Dedifferentiated amniotic fluid mesenchymal stem cell (primary cell): ENCODE measurements at regions not wholly inside any gene's neighbourhood (a gene's known extent, or its start where the extent isn't known, plus 50 kb on each side); places are given as distances from the start of the nearest gene placed in this dataset.
A peak's percentile ranks its signal among the peaks of the same experiment; 100 is the strongest.
"Not testable (repeated sequence)": the region's sequence is repeated elsewhere in the genome, so short reads cannot be mapped to it uniquely, and the experiment has no call there.

Experiments
- DNase-seq: peaks from one replicate; pipeline ENCODE4 v3.0.0-alpha.2; 2016; ENCODE audit errors: extremely low spot score

DNA sequence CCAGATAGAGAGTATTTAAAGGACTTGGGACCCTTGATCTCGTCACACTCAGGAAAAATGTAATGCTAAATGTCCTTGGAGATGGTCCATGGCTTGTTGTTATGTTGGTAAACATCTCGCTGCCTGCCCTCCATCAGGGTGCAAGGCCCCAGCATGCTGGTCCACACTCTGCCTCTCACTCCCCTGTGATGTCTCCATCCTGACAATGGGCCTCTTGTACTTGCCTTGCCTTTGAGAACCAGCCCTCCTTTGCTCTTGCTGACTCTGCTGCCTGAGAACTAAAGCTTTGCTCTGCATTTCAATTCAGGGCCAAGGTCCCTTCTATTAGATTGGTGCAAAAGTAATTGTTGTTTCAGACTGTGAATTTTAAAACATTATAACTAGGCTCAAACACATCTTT is 131.0 kb upstream of the LMNTD1 start:
- no peak for DNase-seq

GRCh38 chr12:25686351-25686750 is 133.3 kb upstream of the LMNTD1 start:
- no peak for DNase-seq

DNA sequence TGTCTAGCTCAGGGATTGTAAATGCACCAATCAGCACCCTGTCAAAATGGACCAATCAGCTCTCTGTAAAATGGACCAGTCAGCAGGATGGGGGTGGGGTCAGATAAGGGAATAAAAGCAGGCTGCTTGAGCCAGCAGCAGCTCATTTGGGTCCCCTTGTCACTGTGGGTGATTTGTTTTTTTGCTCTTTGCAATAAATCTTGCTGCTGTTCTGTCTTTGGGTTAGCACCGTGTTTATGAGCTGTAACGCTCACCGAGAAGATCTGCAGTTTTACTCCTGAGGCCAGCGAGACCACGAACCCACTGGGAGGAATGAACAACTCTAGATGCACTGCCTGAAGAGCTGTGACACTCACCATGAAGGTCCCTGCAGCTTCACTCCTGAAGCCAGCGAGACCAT is 134.1 kb upstream of the LMNTD1 start:
- DNase-seq: no peak

GRCh38 chr12:25688851-25689250 is 135.8 kb upstream of the LMNTD1 start:
- DNase-seq: not testable (repeated sequence)

DNA sequence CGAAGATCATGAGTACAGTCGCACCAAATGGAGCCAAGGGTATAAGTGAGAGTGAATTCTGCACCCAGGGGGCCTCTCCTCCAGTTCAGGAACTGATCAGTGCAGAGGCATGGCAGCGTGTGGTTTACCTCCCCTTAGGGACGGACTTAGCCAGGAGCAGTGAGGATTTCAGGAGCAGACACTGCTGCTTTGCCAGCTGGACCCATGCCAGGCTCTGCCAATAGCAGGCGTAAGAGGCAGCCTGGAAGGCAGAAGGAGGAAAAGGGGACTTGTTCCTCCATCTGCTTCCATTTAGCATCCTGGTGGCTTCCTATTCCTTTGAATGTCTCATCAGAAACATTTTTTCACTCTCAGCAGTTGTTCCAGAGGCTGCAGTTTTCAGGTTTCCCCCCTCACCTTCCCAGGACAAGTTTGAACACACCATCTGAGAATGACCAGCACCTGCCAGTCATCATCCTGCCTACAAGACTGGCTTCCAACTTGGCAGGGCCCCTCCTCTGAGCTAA is 137.0 kb upstream of the LMNTD1 start:
- no peak for DNase-seq

- DNase-seq: no peak
These were observed 138.1 kb upstream of the LMNTD1 start for GRCh38 chr12:25690996-25691864.

GRCh38 chr12:25691865-25692114 is 138.7 kb upstream of the LMNTD1 start:
- no peak for DNase-seq

DNA sequence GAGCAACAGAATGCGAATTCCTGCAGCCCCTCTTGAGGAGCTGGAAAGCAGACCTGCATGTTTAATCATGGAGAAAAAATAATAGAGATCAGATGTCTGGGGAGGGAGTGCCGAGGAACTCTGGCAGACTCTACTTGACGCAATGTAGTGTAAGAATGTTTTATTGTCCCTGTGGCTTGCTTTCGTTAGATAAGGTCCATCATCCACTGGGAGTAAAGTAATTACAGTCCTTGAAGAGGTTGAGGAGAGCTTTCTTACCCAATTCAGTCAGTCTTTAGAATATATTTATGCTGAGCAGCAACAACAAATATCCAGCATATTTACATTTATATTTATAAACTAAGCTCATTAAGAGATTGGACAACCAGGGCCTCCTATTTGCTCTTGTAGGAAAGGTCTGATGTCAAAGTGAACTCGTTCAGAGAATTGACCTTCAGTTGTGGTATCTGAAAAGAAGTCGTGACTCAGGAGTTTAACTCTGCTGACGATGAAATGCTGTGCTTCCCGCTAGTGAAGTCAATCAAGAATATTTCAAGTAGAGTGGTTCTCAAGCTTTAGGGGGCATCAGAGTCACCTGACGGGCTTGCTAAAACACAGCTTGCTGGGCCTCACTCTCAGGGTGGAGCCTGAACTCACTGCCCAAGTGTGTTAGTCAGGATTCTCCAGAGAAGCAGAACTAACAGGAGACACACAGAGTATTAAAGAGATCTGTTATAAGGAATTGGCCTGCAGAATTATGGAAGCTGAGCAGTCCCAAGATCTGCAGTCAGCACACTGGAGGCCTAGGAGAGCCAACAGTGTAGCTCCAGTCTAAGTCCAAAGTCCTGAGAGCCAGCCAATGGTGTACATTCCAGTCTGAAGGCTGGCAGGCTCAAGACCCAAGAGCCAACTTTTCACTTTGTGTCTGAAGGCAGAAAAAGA is 139.3 kb upstream of the LMNTD1 start:
- peak; percentile 74 for DNase-seq

DNA sequence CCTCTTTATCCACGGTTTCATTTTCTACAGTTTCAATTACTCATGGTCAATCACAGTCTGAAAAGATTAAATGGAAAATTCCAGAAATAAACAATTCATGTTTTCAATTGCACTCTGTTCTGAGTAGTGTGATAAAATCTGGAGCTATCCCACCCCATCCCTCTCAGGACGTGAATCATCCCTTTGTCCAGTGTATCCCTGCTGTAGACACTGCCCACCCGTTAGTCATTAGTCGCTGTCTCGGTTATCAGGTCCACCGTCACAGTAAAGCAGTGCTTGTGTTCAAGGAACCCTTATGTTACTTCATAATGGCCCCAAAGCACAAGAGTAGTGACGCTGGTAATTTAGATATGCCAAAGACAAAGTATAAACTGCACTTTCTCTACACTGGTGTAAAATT is 141.0 kb upstream of the LMNTD1 start:
- DNase-seq: peak; percentile 85

GRCh38 chr12:25695574-25695973 is 142.5 kb upstream of the LMNTD1 start:
- DNase-seq: no peak

DNA sequence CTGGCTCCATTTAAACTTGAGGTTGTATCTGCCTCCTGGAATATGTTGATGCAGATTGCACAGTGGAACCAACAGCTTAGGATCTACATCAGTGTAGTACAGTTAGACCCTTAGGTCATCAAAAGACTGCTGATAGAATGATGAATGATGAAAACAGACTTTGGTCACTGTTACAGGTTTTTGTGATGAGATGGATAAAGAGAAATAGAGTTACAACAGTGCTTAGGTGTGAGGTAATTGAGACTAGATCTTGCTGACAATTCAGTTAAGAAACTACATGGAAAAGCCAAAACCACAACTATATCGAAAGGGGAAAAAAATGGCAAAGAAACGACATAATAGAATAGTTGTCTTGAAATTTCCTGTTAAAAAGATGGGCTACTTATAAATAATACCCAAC is 145.7 kb upstream of the LMNTD1 start:
- DNase-seq: no peak

- no peak for DNase-seq
These were observed 146.4 kb upstream of the LMNTD1 start for GRCh38 chr12:25699454-25699853.

DNA sequence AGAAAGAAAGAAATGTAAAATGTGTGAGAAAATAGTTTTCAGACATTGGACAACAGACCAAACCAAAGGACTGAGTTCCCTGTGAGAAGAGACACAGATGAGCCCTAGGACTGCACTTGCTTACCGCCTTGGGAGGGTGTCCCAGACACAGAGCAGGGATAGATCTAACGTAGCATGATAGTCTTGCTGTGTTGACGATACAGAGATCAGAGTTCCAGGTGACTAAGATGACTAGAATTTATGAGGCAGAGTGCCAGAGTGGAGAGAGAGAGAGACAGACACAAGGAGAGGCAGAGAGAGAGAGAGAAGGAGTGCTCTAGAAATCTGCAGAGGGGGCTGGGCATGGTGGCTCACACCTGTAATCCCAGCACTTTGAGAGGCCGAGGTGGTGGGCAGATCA is 148.2 kb upstream of the LMNTD1 start:
- DNase-seq: no peak

GRCh38 chr12:25702553-25702952 is 149.5 kb upstream of the LMNTD1 start:
- no peak for DNase-seq

- no peak for DNase-seq
These were observed 152.2 kb upstream of the LMNTD1 start for GRCh38 chr12:25705261-25705660.

- DNase-seq: not testable (repeated sequence)
These were observed 153.6 kb upstream of the LMNTD1 start for GRCh38 chr12:25706646-25707045.

DNA sequence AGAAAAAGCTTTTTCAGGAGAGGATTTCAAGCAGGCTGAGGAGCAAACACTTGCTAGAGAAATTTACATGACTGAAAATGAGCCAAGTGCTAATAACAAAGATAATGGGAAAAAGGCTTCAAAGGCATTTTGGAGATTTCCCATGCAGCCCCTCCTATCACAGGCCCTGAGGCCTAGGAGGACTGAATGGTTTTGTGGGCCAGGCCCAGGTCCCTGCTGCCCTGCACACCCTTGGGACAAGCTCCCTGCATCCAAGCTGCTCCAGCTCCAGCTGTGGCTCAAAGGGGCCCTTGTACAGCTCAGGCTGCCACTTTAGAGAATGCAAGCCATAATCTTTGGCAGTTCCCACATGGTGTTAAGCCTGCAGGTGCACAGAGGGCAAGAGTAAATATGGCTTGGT is 154.0 kb upstream of the LMNTD1 start:
- DNase-seq: no peak

GRCh38 chr12:25708661-25709060 is 155.6 kb upstream of the LMNTD1 start:
- no peak for DNase-seq

DNA sequence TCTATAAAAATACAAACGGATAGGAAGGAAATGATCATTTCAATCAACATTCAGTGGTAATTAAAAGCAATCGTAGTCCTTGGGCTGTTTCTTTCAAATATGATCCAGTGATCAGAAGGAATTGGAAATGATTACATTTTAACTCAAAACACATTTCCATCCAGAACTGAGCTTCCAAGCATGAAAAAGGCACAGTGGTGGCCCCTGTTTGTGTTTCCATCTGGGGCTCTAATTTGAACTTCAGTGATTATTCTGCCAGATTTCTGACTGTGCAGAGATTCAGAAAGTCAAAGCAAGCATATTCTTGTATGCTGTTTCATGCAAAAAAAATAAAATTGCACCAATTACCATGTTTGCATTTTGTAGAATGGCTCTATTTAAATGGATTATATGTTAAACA is 157.0 kb upstream of the LMNTD1 start:
- DNase-seq: no peak

- not testable (repeated sequence) for DNase-seq
These were observed 158.0 kb upstream of the LMNTD1 start for GRCh38 chr12:25710938-25711605.

GRCh38 chr12:25712169-25712568 is 159.1 kb upstream of the LMNTD1 start:
- no peak for DNase-seq

DNA sequence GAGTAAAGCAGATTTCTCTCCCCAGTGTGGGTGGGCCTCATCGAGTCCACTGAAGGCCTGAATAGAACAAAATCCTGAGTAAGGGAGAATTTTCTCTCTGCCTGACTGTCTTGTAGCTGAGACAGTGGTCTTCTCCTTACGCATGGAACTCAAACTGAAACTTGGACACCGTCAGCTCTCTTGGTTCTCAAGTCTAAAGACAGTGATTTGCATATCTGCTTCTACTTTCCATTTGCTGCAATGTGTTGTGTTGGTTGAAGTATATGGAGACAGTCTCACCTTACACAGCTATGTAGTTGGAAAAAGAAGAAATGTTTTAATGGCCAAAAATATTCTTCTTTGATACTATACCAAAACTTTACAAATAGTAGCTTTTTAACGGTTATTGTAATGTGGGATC is 160.2 kb upstream of the LMNTD1 start:
- DNase-seq: no peak
